OCI-LY1 (cell line): ENCODE measurements at regions not wholly inside any gene's neighbourhood (a gene's known extent, or its start where the extent isn't known, plus 50 kb on each side); places are given as distances from the start of the nearest gene placed in this dataset.

Experiments used
- H2AFZ ChIP-seq: fragments of 200-600 bp; sonication (generic), shearing (Covaris generic); 2 replicates; pipeline ENCODE4 v1.6.0; 2014; ENCODE audit warnings: antibody characterized with exemption, mild to moderate bottlenecking, low read length
- H3F3A ChIP-seq: fragments of 200-600 bp; sonication (generic), shearing (Covaris generic); 2 replicates; pipeline ENCODE4 v1.6.0; 2014; ENCODE audit warnings: mild to moderate bottlenecking, antibody characterized with exemption, low read length, moderate library complexity; ENCODE audit not compliant: insufficient read depth
- H3K27ac ChIP-seq: fragments of 200-600 bp; sonication (generic); 2 replicates; pipeline ENCODE4 v1.5.1; 2014; ENCODE audit warnings: low read length, mixed run types, mild to moderate bottlenecking, low read depth; ENCODE audit not compliant: poor library complexity, severe bottlenecking
- H3K27me3 ChIP-seq: fragments of 200-600 bp; sonication (generic); 2 replicates; pipeline ENCODE4 v1.6.0; 2014; ENCODE audit warnings: antibody characterized with exemption, mild to moderate bottlenecking, low read length, moderate library complexity; ENCODE audit not compliant: insufficient read depth
- H3K36me3 ChIP-seq: fragments of 200-600 bp; sonication (generic); 2 replicates; pipeline ENCODE4 v1.6.1; 2014; ENCODE audit warnings: mild to moderate bottlenecking, antibody characterized with exemption, low read length, moderate library complexity, mixed read lengths; ENCODE audit not compliant: insufficient read depth
- H3K4me1 ChIP-seq: fragments of 200-600 bp; sonication (generic); 2 replicates; pipeline ENCODE4 v1.5.1; 2014; ENCODE audit warnings: mild to moderate bottlenecking, low read length, moderate library complexity; ENCODE audit not compliant: insufficient read depth, severe bottlenecking
- H3K4me2 ChIP-seq: fragments of 200-600 bp; sonication (generic), shearing (Covaris generic); 2 replicates; pipeline ENCODE4 v1.6.1; 2014; ENCODE audit warnings: low read length
- H3K4me3 ChIP-seq: fragments of 200-600 bp; sonication (generic); 2 replicates; pipeline ENCODE4 v1.5.1; 2014; ENCODE audit warnings: low read length, low read depth, mild to moderate bottlenecking, mixed read lengths; ENCODE audit not compliant: poor library complexity, severe bottlenecking
- H3K79me2 ChIP-seq: fragments of 200-600 bp; shearing (Covaris generic); 2 replicates; pipeline ENCODE4 v1.6.1; 2016; ENCODE audit warnings: mixed run types, low read length, mixed read lengths; ENCODE audit not compliant: insufficient read depth
- H3K9ac ChIP-seq: fragments of 200-600 bp; sonication (generic), shearing (Covaris generic); 2 replicates; pipeline ENCODE4 v1.6.1; 2014; ENCODE audit warnings: mild to moderate bottlenecking, low read length, mixed read lengths
- H3K9me2 ChIP-seq: fragments of 200-600 bp; sonication (generic), shearing (Covaris generic); 2 replicates; pipeline ENCODE4 v1.6.1; 2014; ENCODE audit warnings: low read depth, mild to moderate bottlenecking, low read length, mixed read lengths
- H3K9me3 ChIP-seq: fragments of 200-600 bp; shearing (Covaris generic); 2 replicates; pipeline ENCODE4 v1.6.1; 2014; ENCODE audit warnings: low read length, mixed read lengths
- H4K20me1 ChIP-seq: fragments of 200-600 bp; sonication (generic), shearing (Covaris generic); 2 replicates; pipeline ENCODE4 v1.6.0; 2016; ENCODE audit warnings: mild to moderate bottlenecking, low read length; ENCODE audit not compliant: insufficient read depth
- EZH2 ChIP-seq: fragments of 200-600 bp; sonication (generic), shearing (Covaris generic); IDR thresholded peaks from 2 replicates; pipeline ENCODE4 v1.8.0; 2017; ENCODE audit warnings: borderline replicate concordance, mixed run types, mild to moderate bottlenecking, antibody characterized with exemption, low read length, moderate library complexity, mixed read lengths
- TF ChIP-seq, protein P1 (sequence below): fragments of 200-600 bp; sonication (generic), shearing (Covaris generic); IDR thresholded peaks from 2 replicates; pipeline ENCODE4 v1.5.1; 2017; ENCODE audit warnings: mild to moderate bottlenecking, antibody characterized with exemption, low read length, moderate library complexity, mixed read lengths

GRCh38 chr13:100987948-100988347 lies 313.4 kb upstream of the TMTC4 start:
- no peaks in the 10 kb centered on the region for H3K79me2 ChIP-seq
- no peak overlapping the region for H3K4me2 ChIP-seq
- no peaks in the 10 kb centered on the region for H3K27me3 ChIP-seq
- TF ChIP-seq, protein P1, sequence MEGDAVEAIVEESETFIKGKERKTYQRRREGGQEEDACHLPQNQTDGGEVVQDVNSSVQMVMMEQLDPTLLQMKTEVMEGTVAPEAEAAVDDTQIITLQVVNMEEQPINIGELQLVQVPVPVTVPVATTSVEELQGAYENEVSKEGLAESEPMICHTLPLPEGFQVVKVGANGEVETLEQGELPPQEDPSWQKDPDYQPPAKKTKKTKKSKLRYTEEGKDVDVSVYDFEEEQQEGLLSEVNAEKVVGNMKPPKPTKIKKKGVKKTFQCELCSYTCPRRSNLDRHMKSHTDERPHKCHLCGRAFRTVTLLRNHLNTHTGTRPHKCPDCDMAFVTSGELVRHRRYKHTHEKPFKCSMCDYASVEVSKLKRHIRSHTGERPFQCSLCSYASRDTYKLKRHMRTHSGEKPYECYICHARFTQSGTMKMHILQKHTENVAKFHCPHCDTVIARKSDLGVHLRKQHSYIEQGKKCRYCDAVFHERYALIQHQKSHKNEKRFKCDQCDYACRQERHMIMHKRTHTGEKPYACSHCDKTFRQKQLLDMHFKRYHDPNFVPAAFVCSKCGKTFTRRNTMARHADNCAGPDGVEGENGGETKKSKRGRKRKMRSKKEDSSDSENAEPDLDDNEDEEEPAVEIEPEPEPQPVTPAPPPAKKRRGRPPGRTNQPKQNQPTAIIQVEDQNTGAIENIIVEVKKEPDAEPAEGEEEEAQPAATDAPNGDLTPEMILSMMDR: no peak
- TF ChIP-seq EZH2: no peak
- no peak overlapping the region for H2AFZ ChIP-seq
- no peaks in the 10 kb centered on the region for H3K9me2 ChIP-seq
- H3K27ac ChIP-seq: no peak overlapping the region
- no peaks in the 10 kb centered on the region for H3F3A ChIP-seq
- H3K9ac ChIP-seq: no peak overlapping the region
- no peaks in the 10 kb centered on the region for H3K9me3 ChIP-seq
- no peaks in the 10 kb centered on the region for H4K20me1 ChIP-seq
- no peaks in the 10 kb centered on the region for H3K4me1 ChIP-seq
- no peaks in the 10 kb centered on the region for H3K36me3 ChIP-seq
- H3K4me3 ChIP-seq: no peak overlapping the region

DNA sequence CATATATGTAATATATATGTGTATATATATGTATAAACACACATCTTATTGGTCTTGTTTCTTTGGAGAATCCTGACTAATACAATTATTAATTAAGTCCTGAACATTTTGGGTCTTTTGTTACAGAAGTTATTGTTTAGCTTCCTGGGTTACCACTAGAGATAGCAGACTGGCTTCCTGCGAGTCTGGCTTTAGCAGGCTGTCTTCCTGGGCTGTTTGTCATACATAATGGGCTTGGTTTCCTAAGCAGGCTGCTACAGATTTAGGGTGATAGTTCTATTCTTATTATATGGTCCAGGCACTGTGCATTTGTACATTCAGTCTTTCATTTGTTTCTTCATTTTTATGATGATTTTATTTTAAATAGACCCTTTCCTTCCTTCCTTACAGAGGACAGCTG lies 312.0 kb upstream of the TMTC4 start:
- Histone ChIP-seq H2AFZ (no peak overlapping the region), H3K9me3 (no peaks in the 10 kb centered on the region), H3K4me1 (no peaks in the 10 kb centered on the region), H4K20me1 (no peaks in the 10 kb centered on the region), H3K27ac (no peak overlapping the region), H3K27me3 (no peaks in the 10 kb centered on the region), H3K79me2 (no peaks in the 10 kb centered on the region), H3K9ac (no peak overlapping the region), H3K4me2 (no peak overlapping the region), H3K4me3 (no peak overlapping the region), H3F3A (no peaks in the 10 kb centered on the region), H3K9me2 (no peaks in the 10 kb centered on the region), H3K36me3 (no peaks in the 10 kb centered on the region)
- TF ChIP-seq EZH2: no peak
- TF ChIP-seq, protein P1: no peak

DNA sequence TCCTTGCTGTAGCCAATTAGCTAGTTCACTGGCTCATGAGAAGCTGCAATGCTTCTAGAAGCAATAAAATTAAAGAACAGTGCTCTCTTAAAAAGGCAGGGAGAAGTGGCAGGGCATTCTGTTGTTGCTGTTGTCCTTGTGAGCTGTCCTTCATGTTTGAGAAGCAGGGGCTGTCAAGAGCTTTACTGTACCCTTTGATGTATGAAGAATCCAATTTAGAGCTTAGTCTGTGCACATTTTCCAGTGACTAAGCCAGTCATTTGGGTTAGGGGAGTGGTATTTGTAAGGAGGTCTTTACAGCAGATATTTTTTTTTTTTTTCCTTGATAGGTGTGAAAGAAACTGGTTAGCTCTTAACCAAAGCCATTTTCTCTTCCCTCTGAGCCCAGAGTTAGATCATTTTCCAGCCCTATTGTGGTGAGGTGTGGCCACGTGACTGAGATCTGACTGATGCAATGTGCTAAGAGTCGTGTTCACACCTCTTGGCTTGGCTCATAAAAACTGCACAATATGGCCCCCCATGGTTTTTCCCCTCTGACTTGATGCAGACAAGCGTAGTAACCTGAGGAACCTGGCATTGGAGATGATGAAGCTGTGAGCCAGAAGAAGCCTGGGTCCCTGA lies 309.6 kb upstream of the TMTC4 start:
- Histone ChIP-seq H3K4me3 (no peak overlapping the region), H3K9ac (no peak overlapping the region), H3K79me2 (no peaks in the 10 kb centered on the region), H3F3A (no peaks in the 10 kb centered on the region), H3K4me1 (no peaks in the 10 kb centered on the region), H2AFZ (no peak overlapping the region), H3K4me2 (no peak overlapping the region), H3K27ac (no peak overlapping the region), H3K27me3 (no peaks in the 10 kb centered on the region), H4K20me1 (no peaks in the 10 kb centered on the region), H3K36me3 (no peaks in the 10 kb centered on the region), H3K9me3 (no peaks in the 10 kb centered on the region), H3K9me2 (no peaks in the 10 kb centered on the region)
- TF ChIP-seq, protein P1: no peak
- TF ChIP-seq EZH2: no peak
